SK-N-SH treated with all-trans-retinoic acid at 6 μM for 48 hours (cell line): ENCODE measurements at regions not wholly inside any gene's neighbourhood (a gene's known extent, or its start where the extent isn't known, plus 50 kb on each side); places are given as distances from the start of the nearest gene placed in this dataset.

ENCODE experiments used
- ARNTL ChIP-seq: fragments of 450-650 bp; formaldehyde crosslinking; IDR thresholded peaks from 2 replicates; pipeline ENCODE4 v1.5.0; 2020; ENCODE audit warnings: low read depth, mild to moderate bottlenecking, moderate library complexity, borderline replicate concordance
- BACH2 ChIP-seq: fragments of 250-450 bp; sonication (Bioruptor Pico); IDR thresholded peaks from 2 replicates; pipeline ENCODE4 v1.9.0; 2021; ENCODE audit warnings: mild to moderate bottlenecking, borderline replicate concordance
- GLIS3 ChIP-seq: fragments of 250-450 bp; sonication (Bioruptor Pico); IDR thresholded peaks from 2 replicates; pipeline ENCODE4 v1.5.0; 2020; ENCODE audit warnings: mild to moderate bottlenecking, moderate library complexity
- ISL1 ChIP-seq: fragments of 250-450 bp; sonication (Bioruptor Pico); IDR thresholded peaks from 2 replicates; pipeline ENCODE4 v2.1.2; 2022; ENCODE audit warnings: mild to moderate bottlenecking, moderate library complexity
- OSR1 ChIP-seq: fragments of 250-450 bp; sonication (Bioruptor Pico); IDR thresholded peaks from 2 replicates; pipeline ENCODE4 v1.8.0; 2022; ENCODE audit warnings: moderate library complexity, mild to moderate bottlenecking, inconsistent platforms
- RARB ChIP-seq: fragments of 250-450 bp; sonication (Bioruptor Pico); IDR thresholded peaks from 2 replicates; pipeline ENCODE4 v1.8.0; 2021; ENCODE audit warnings: mild to moderate bottlenecking, moderate library complexity
- SNAI2 ChIP-seq: fragments of 250-450 bp; sonication (Bioruptor Pico); IDR thresholded peaks from 2 replicates; pipeline ENCODE4 v1.5.0; 2020; ENCODE audit warnings: mild to moderate bottlenecking, moderate library complexity
- TOX ChIP-seq: fragments of 250-450 bp; sonication (Bioruptor Pico); IDR thresholded peaks from 2 replicates; pipeline ENCODE4 v1.8.0; 2021; ENCODE audit warnings: mild to moderate bottlenecking, moderate library complexity, borderline replicate concordance
- ZC3H10 ChIP-seq: fragments of 250-450 bp; sonication (Bioruptor Pico); IDR thresholded peaks from 2 replicates; pipeline ENCODE4 v1.5.1; 2021; ENCODE audit warnings: mild to moderate bottlenecking, moderate library complexity
- ZNF565 ChIP-seq: fragments of 450-650 bp; formaldehyde crosslinking; conservative IDR thresholded peaks from 2 replicates; pipeline ENCODE4 v1.5.0; 2020; ENCODE audit warnings: low read depth, mild to moderate bottlenecking, moderate library complexity
- TF ChIP-seq, protein P1 (sequence below): fragments of 250-450 bp; sonication (Bioruptor Pico); IDR thresholded peaks from 2 replicates; pipeline ENCODE4 v1.8.0; 2020; ENCODE audit warnings: mild to moderate bottlenecking, moderate library complexity, borderline replicate concordance
- TF ChIP-seq, protein P2 (sequence below): fragments of 250-450 bp; sonication (Bioruptor Pico); IDR thresholded peaks from 2 replicates; pipeline ENCODE4 v1.5.1; 2020; ENCODE audit warnings: low read depth, mild to moderate bottlenecking, moderate library complexity

DNA sequence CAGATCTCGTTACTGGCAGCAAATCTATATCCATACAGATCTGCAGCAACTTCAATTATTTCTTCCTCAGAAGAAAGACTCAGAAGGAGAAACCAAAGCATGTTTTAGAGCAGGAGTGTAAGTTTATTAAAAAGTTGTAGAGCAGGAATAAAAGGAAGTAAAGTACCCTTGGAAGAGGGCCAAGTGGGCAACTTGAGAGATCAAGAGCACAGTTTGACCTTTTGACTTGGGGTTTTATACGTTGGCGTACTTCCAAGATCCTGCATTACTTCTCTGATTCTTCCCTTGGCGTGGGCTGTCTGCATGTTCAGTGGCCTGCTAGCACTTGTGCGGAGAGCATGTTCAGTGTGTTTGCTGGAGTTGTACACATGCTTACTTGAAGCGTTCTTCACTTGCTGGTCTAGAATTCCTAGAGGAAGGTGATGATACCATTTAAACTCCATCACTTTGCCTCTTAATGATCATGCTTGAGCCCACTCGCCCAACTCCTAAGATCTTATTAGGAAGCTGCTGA lies 1114.7 kb upstream of the PABPC4L start:
- TF ChIP-seq OSR1 (CRISPR knock-in tag): no peak
- TF ChIP-seq ARNTL: no peak
- no peak for TF ChIP-seq ZNF565
- TF ChIP-seq BACH2 (CRISPR knock-in tag): no peak
- TF ChIP-seq, protein P1, sequence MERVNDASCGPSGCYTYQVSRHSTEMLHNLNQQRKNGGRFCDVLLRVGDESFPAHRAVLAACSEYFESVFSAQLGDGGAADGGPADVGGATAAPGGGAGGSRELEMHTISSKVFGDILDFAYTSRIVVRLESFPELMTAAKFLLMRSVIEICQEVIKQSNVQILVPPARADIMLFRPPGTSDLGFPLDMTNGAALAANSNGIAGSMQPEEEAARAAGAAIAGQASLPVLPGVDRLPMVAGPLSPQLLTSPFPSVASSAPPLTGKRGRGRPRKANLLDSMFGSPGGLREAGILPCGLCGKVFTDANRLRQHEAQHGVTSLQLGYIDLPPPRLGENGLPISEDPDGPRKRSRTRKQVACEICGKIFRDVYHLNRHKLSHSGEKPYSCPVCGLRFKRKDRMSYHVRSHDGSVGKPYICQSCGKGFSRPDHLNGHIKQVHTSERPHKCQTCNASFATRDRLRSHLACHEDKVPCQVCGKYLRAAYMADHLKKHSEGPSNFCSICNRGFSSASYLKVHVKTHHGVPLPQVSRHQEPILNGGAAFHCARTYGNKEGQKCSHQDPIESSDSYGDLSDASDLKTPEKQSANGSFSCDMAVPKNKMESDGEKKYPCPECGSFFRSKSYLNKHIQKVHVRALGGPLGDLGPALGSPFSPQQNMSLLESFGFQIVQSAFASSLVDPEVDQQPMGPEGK: no peak
- no peak for TF ChIP-seq GLIS3
- no peak for TF ChIP-seq ISL1 (CRISPR knock-in tag)
- TF ChIP-seq, protein P2, sequence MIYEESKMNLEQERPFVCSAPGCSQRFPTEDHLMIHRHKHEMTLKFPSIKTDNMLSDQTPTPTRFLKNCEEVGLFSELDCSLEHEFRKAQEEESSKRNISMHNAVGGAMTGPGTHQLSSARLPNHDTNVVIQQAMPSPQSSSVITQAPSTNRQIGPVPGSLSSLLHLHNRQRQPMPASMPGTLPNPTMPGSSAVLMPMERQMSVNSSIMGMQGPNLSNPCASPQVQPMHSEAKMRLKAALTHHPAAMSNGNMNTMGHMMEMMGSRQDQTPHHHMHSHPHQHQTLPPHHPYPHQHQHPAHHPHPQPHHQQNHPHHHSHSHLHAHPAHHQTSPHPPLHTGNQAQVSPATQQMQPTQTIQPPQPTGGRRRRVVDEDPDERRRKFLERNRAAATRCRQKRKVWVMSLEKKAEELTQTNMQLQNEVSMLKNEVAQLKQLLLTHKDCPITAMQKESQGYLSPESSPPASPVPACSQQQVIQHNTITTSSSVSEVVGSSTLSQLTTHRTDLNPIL (CRISPR knock-in tag): no peak
- no peak for TF ChIP-seq RARB (CRISPR knock-in tag)
- TF ChIP-seq ZC3H10 (CRISPR knock-in tag): no peak
- no peak for TF ChIP-seq TOX (CRISPR knock-in tag)
- no peak for TF ChIP-seq SNAI2 (CRISPR knock-in tag)
